Kidney epithelial cell (primary cell): ENCODE measurements at regions not wholly inside any gene's neighbourhood (a gene's known extent, or its start where the extent isn't known, plus 50 kb on each side); places are given as distances from the start of the nearest gene placed in this dataset.

Experiments used
- DNase-seq: peaks from one replicate; pipeline ENCODE4 v3.0.0-alpha.2; 2010; ENCODE audit warnings: low read depth
- H3K27me3 ChIP-seq: 2 replicates; pipeline ENCODE4 v1.6.0; 2011; ENCODE audit warnings: low read length; ENCODE audit not compliant: control insufficient read depth, insufficient read depth
- H3K36me3 ChIP-seq: 2 replicates; pipeline ENCODE4 v1.5.1; 2011; ENCODE audit warnings: low read length; ENCODE audit not compliant: control insufficient read depth, insufficient read depth
- H3K4me3 ChIP-seq: 2 replicates; pipeline ENCODE4 v1.5.1; 2011; ENCODE audit warnings: low read depth, mild to moderate bottlenecking, control low read depth, low read length
- CTCF ChIP-seq: IDR thresholded peaks from 2 replicates; pipeline ENCODE4 v1.5.1; 2011; ENCODE audit warnings: mild to moderate bottlenecking, moderate library complexity, low read length, control low read depth, inconsistent platforms; ENCODE audit not compliant: insufficient read depth, poor library complexity, severe bottlenecking

DNA sequence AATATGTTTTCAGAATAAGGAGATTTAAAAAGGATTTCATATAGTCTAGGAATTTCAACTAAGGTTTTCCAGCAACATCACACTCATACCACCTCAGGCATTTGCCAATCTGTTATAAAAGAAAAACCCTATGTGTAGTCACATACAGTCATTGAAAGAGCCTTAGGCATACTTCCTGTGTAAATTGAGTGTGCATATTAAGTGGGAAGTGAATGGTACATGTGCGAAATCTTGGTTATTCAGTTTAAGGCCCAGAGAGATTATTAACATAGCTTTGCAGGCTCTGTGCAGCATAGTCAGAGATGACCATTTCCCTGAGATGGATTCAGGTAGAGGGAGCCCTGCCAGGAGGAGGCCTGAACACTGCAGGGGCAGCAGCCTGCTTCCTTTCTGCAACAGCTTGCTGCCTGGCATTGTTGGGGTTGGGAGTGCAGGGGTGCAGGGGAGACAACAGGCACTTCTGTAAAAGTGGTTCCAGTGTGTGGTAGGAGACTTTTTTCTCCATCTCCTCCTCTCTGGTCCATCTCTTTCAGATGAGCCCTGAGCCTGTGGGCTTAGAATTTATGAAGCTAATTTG lies 100.1 kb upstream of the OSR1 start:
- no peaks in the 10 kb centered on the region for H3K27me3 ChIP-seq
- H3K4me3 ChIP-seq: no peak overlapping the region
- no peak for DNase-seq
- no peaks in the 10 kb centered on the region for H3K36me3 ChIP-seq
- no peak for TF ChIP-seq CTCF

GRCh38 chr2:19457809-19458208 lies 99.4 kb upstream of the OSR1 start:
- H3K27me3 ChIP-seq: no peaks in the 10 kb centered on the region
- no peak for DNase-seq
- H3K36me3 ChIP-seq: no peaks in the 10 kb centered on the region
- H3K4me3 ChIP-seq: no peak overlapping the region
- no peak for TF ChIP-seq CTCF

GRCh38 chr2:19456705-19457309 lies 98.4 kb upstream of the OSR1 start:
- H3K36me3 ChIP-seq: no peaks in the 10 kb centered on the region
- no peak for DNase-seq
- TF ChIP-seq CTCF: no peak
- H3K4me3 ChIP-seq: no peak overlapping the region
- no peaks in the 10 kb centered on the region for H3K27me3 ChIP-seq

DNA sequence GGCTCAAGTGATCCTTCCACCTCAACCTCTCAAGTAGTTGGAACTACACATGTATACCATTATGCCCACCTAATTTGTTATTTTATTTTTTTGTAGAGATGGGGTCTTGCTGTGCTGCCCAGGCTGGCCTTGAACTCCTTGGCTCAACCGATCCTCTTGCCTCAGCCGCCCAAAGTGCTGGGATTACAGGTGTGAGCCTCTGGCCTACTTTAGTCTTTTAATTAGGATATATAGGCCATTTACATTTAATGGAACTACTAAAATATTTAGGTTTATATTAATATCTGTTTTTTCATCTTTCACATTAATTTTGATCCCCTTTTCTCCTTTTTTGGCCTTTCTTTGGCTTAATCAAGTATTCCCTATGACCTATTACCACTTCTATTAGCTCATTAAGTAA lies 95.7 kb upstream of the OSR1 start:
- H3K36me3 ChIP-seq: no peaks in the 10 kb centered on the region
- TF ChIP-seq CTCF: no peak
- no peaks in the 10 kb centered on the region for H3K27me3 ChIP-seq
- H3K4me3 ChIP-seq: no peak overlapping the region
- no peak for DNase-seq

GRCh38 chr2:19442731-19443130 lies 84.3 kb upstream of the OSR1 start:
- DNase-seq: no peak
- TF ChIP-seq CTCF: no peak
- no peaks in the 10 kb centered on the region for H3K36me3 ChIP-seq
- H3K4me3 ChIP-seq: no peak overlapping the region
- H3K27me3 ChIP-seq: no peaks in the 10 kb centered on the region

- no peaks in the 10 kb centered on the region for H3K36me3 ChIP-seq
- H3K4me3 ChIP-seq: no peak overlapping the region
- DNase-seq: no peak
- TF ChIP-seq CTCF: no peak
- no peaks in the 10 kb centered on the region for H3K27me3 ChIP-seq
These were observed 80.7 kb upstream of the OSR1 start for GRCh38 chr2:19439081-19439480.
